H1 (cell line): ENCODE measurements at regions not wholly inside any gene's neighbourhood (a gene's known extent, or its start where the extent isn't known, plus 50 kb on each side); places are given as distances from the start of the nearest gene placed in this dataset.

Experiments
- CTCF ChIA-PET: fragments of 300-600 bp; sonication (Branson Sonifier 250); formaldehyde crosslinking; loops from one replicate; lab custom pipeline; 2021; ENCODE audit not compliant: partially characterized antibody; lab: Charles Lee
- POLR2A ChIA-PET: fragments of 300-600 bp; sonication (Branson Sonifier 250); formaldehyde crosslinking; loops from one replicate; lab custom pipeline; 2021; ENCODE audit warnings: inconsistent platforms; ENCODE audit not compliant: partially characterized antibody; lab: Charles Lee
- DNase-seq, 2 experiments: peaks; one replicate each; pipeline versions ENCODE4 v3.0.0 to v3.0.0-alpha.2; 2010 to 2022; ENCODE audit warnings: low spot score in 2 of 2, low read depth in 1 of 2, mixed read lengths in 1 of 2
- FAIRE-seq: peaks from 2 replicates; lab custom pipeline; 2011; peaks lifted over from hg19 to GRCh38; lab: Jason Lieb, UNC
- H2AFZ ChIP-seq: 2 replicates; pipeline ENCODE4 v1.8.1; 2012; ENCODE audit warnings: low read length, inconsistent platforms
- H2AK5ac ChIP-seq: 2 replicates; pipeline ENCODE4 v1.6.1; 2013; ENCODE audit warnings: low read depth, low read length
- H2BK120ac ChIP-seq: replicated peaks from 2 replicates; pipeline ENCODE3; 2013; ENCODE audit warnings: low read depth, low read length, inconsistent platforms
- H2BK12ac ChIP-seq: 2 replicates; pipeline ENCODE4 v1.6.1; 2013; ENCODE audit warnings: low read depth, low read length
- H2BK15ac ChIP-seq: 2 replicates; pipeline ENCODE4 v1.6.1; 2013; ENCODE audit warnings: low read length
- H2BK20ac ChIP-seq: 2 replicates; pipeline ENCODE4 v1.6.1; 2013; ENCODE audit warnings: low read length
- H2BK5ac ChIP-seq: 2 replicates; pipeline ENCODE4 v1.6.1; 2013; ENCODE audit warnings: low read depth, low read length
- H3K14ac ChIP-seq: 2 replicates; pipeline ENCODE4 v1.6.1; 2013; ENCODE audit warnings: inconsistent platforms; ENCODE audit not compliant: insufficient read length
- H3K18ac ChIP-seq: 2 replicates; pipeline ENCODE4 v1.6.1; 2013; ENCODE audit warnings: low read length; ENCODE audit errors: extremely low read depth
- H3K23ac ChIP-seq: 2 replicates; pipeline ENCODE4 v1.6.1; 2013; ENCODE audit warnings: inconsistent platforms; ENCODE audit not compliant: insufficient read length
- H3K23me2 ChIP-seq: 2 replicates; pipeline ENCODE4 v1.6.1; 2013; ENCODE audit warnings: low read depth, low read length
- H3K27ac ChIP-seq: 2 replicates; pipeline ENCODE4 v1.6.1; 2011; ENCODE audit warnings: low read depth, low read length, inconsistent platforms
- H3K27me3 ChIP-seq, 4 experiments: replicated peaks in 1 of 4; 1 replicate in 1 of 4; 2 replicates in 3 of 4; pipeline versions ENCODE4 v1.6.1 to v1.8.1; 2011 to 2013; ENCODE audit warnings: low read length in 3 of 4, mild to moderate bottlenecking in 3 of 4, inconsistent platforms in 2 of 4, mixed read lengths in 2 of 4, moderate library complexity in 1 of 4; ENCODE audit not compliant: control insufficient read depth in 3 of 4, insufficient read depth in 3 of 4; ENCODE audit errors: extremely low read depth in 1 of 4
- H3K36me3 ChIP-seq, 4 experiments: 2 replicates each; pipeline versions ENCODE4 v1.6.1 to v1.8.1; 2011 to 2013; ENCODE audit warnings: mild to moderate bottlenecking in 4 of 4, low read length in 3 of 4, moderate library complexity in 2 of 4, control low read depth in 1 of 4, inconsistent platforms in 1 of 4; ENCODE audit not compliant: insufficient read depth in 4 of 4, control insufficient read depth in 2 of 4
- H3K4ac ChIP-seq: replicated peaks from 2 replicates; pipeline ENCODE3; 2013; ENCODE audit warnings: low read length, low read depth, mixed read lengths, inconsistent platforms; ENCODE audit not compliant: insufficient read length
- H3K4me1 ChIP-seq, 4 experiments: replicated peaks in 1 of 4; 1 replicate in 1 of 4; 2 replicates in 3 of 4; pipeline versions ENCODE4 v1.6.1 to v1.8.1; 2011 to 2013; ENCODE audit warnings: low read length in 3 of 4, inconsistent platforms in 2 of 4, mixed read lengths in 1 of 4; ENCODE audit not compliant: insufficient read depth in 4 of 4, control insufficient read depth in 3 of 4
- H3K4me2 ChIP-seq, 2 experiments: 2 replicates each; pipeline versions ENCODE4 v1.6.1 to v1.8.1; 2011 to 2013; ENCODE audit warnings: low read depth in 2 of 2, low read length in 2 of 2, control low read depth in 1 of 2, inconsistent platforms in 1 of 2, mild to moderate bottlenecking in 1 of 2; ENCODE audit not compliant: insufficient read depth in 1 of 2
- H3K4me3 ChIP-seq, 4 experiments: fragments of 200-600, 300-600 bp in 1 of 4; sonication (generic), shearing (Covaris generic), sonication (Bioruptor Twin) in 1 of 4; 2 replicates each; pipeline versions ENCODE4 v1.5.1 to v1.8.1; 2011 to 2016; ENCODE audit warnings: low read length in 4 of 4, low read depth in 3 of 4, control low read depth in 2 of 4, inconsistent platforms in 2 of 4, mild to moderate bottlenecking in 2 of 4, mixed read lengths in 1 of 4, moderate library complexity in 1 of 4; ENCODE audit not compliant: insufficient read depth in 2 of 4; ENCODE audit errors: extremely low read depth in 1 of 4
- H3K56ac ChIP-seq: replicated peaks from 2 replicates; pipeline ENCODE3; 2013; ENCODE audit warnings: low read depth, mild to moderate bottlenecking, mixed read lengths, low read length, inconsistent platforms; ENCODE audit not compliant: insufficient read length
- H3K79me1 ChIP-seq: 2 replicates; pipeline ENCODE4 v1.6.1; 2013; ENCODE audit warnings: low read depth, low read length, control low read depth
- H3K79me2 ChIP-seq, 2 experiments: 2 replicates each; pipeline versions ENCODE4 v1.6.1 to v1.8.1; 2012 to 2013; ENCODE audit warnings: low read length in 2 of 2, mild to moderate bottlenecking in 2 of 2, inconsistent platforms in 1 of 2; ENCODE audit not compliant: insufficient read depth in 2 of 2, control insufficient read depth in 1 of 2
- H3K9ac ChIP-seq, 4 experiments: replicated peaks in 1 of 4; 1 replicate in 1 of 4; 2 replicates in 3 of 4; pipeline versions ENCODE4 v1.6.1 to v1.8.1; 2011 to 2013; ENCODE audit warnings: low read depth in 3 of 4, low read length in 3 of 4, control low read depth in 2 of 4, mild to moderate bottlenecking in 2 of 4, moderate library complexity in 2 of 4, inconsistent platforms in 1 of 4; ENCODE audit errors: extremely low read depth in 1 of 4
- H3K9me3 ChIP-seq, 2 experiments: 2 replicates each; pipeline versions ENCODE4 v1.6.1 to v1.8.1; 2012 to 2013; ENCODE audit warnings: mild to moderate bottlenecking in 2 of 2, moderate library complexity in 2 of 2, control low read depth in 1 of 2, inconsistent platforms in 1 of 2, low read depth in 1 of 2, low read length in 1 of 2, mixed read lengths in 1 of 2; ENCODE audit not compliant: insufficient read depth in 2 of 2
- H4K20me1 ChIP-seq, 2 experiments: replicated peaks in 1 of 2; 2 replicates each; pipeline versions ENCODE3 to v1.8.1; 2011 to 2013; ENCODE audit warnings: inconsistent platforms in 2 of 2, low read length in 2 of 2, mild to moderate bottlenecking in 1 of 2; ENCODE audit not compliant: insufficient read depth in 2 of 2, control insufficient read depth in 1 of 2
- H4K5ac ChIP-seq: 2 replicates; pipeline ENCODE4 v1.6.1; 2013; ENCODE audit warnings: low read length, low read depth, mixed read lengths, inconsistent platforms; ENCODE audit not compliant: insufficient read length
- H4K8ac ChIP-seq: 2 replicates; pipeline ENCODE4 v1.8.0; 2013; ENCODE audit warnings: mild to moderate bottlenecking, moderate library complexity, low read length, inconsistent platforms; ENCODE audit not compliant: insufficient read depth; ENCODE audit errors: extremely low read depth
- H4K91ac ChIP-seq: replicated peaks from 2 replicates; pipeline ENCODE3; 2013; ENCODE audit warnings: low read length, mixed read lengths, inconsistent platforms; ENCODE audit not compliant: insufficient read length
- CBX8 ChIP-seq: fragments of 300-800, 300-1000 bp; sonication (generic); IDR thresholded peaks from 2 replicates; pipeline ENCODE4 v1.7.1; 2016; ENCODE audit warnings: low read depth, low read length, borderline replicate concordance
- CTBP2 ChIP-seq: IDR thresholded peaks from 2 replicates; pipeline ENCODE4 v1.7.0; 2011; ENCODE audit warnings: borderline replicate concordance, mild to moderate bottlenecking, moderate library complexity, mixed read lengths, low read length; ENCODE audit not compliant: insufficient read depth, insufficient read length
- EGR1 ChIP-seq: IDR thresholded peaks from 2 replicates; pipeline ENCODE4 v1.6.1; 2011; ENCODE audit warnings: low read depth, low read length, borderline replicate concordance
- FOSL1 ChIP-seq: IDR thresholded peaks from 2 replicates; pipeline ENCODE4 v1.6.1; 2011; ENCODE audit warnings: mild to moderate bottlenecking, low read depth, low read length, moderate library complexity; ENCODE audit not compliant: insufficient read depth
- KDM4A ChIP-seq: IDR thresholded peaks from one replicate; pipeline ENCODE4 v1.7.1; 2012; ENCODE audit warnings: low read depth, mild to moderate bottlenecking, moderate library complexity, low read length, inconsistent platforms; ENCODE audit not compliant: severe bottlenecking
- RXRA ChIP-seq: IDR thresholded peaks from 2 replicates; pipeline ENCODE4 v1.6.1; 2011; ENCODE audit warnings: low read depth, mild to moderate bottlenecking, low read length, moderate library complexity; ENCODE audit not compliant: insufficient read depth
- SIN3A ChIP-seq, 2 experiments: IDR thresholded peaks in 1 of 2; conservative IDR thresholded peaks in 1 of 2; 2 replicates each; pipeline ENCODE4 v1.6.1; 2011 to 2012; ENCODE audit warnings: low read length in 2 of 2, improper control_type of control experiment in 1 of 2, low read depth in 1 of 2, mild to moderate bottlenecking in 1 of 2
- SIX5 ChIP-seq: IDR thresholded peaks from 2 replicates; pipeline ENCODE4 v1.6.1; 2011; ENCODE audit warnings: mild to moderate bottlenecking, low read depth, low read length
- SP1 ChIP-seq: IDR thresholded peaks from 2 replicates; pipeline ENCODE4 v1.6.1; 2011; ENCODE audit warnings: low read depth, low read length
- SUZ12 ChIP-seq: fragments of 200-600 bp; sonication (generic); IDR thresholded peaks from 2 replicates; pipeline ENCODE4 v1.6.1; 2012; ENCODE audit warnings: mild to moderate bottlenecking, inconsistent platforms, low read length, moderate library complexity, mixed read lengths
- TAF1 ChIP-seq: IDR thresholded peaks from 2 replicates; pipeline ENCODE4 v1.6.1; 2011; ENCODE audit warnings: mild to moderate bottlenecking, low read depth, low read length
- WGBS, 2 experiments: shearing (Covaris generic) in 1 of 2; methylation state at CpG; one replicate each; pipeline versions ENCODE4 v1.1.6 to v1.1.7; 2013 to 2015; ENCODE audit warnings: low lambda C conversion rate in 2 of 2, mixed read lengths in 2 of 2, inconsistent platforms in 1 of 2, low coverage in 1 of 2, missing lambda C conversion rate in 1 of 2; ENCODE audit not compliant: insufficient replicate concordance in 2 of 2, insufficient coverage in 1 of 2, insufficient read length in 1 of 2; ENCODE audit errors: extremely low coverage in 1 of 2, missing lambda C conversion rate in 1 of 2; 5-methylcytosine and 5-hydroxymethylcytosine counted together
- TF ChIP-seq, protein P1 (sequence below), 3 experiments: IDR thresholded peaks; 1 replicate in 2 of 3; 2 replicates in 1 of 3; pipeline versions ENCODE4 v1.5.1 to v1.6.1; 2011; ENCODE audit warnings: low read length in 3 of 3, mild to moderate bottlenecking in 3 of 3, inconsistent platforms in 2 of 3, low read depth in 1 of 3, moderate library complexity in 1 of 3; ENCODE audit not compliant: insufficient read depth in 1 of 3; ENCODE audit errors: control extremely low read depth in 1 of 3

DNA sequence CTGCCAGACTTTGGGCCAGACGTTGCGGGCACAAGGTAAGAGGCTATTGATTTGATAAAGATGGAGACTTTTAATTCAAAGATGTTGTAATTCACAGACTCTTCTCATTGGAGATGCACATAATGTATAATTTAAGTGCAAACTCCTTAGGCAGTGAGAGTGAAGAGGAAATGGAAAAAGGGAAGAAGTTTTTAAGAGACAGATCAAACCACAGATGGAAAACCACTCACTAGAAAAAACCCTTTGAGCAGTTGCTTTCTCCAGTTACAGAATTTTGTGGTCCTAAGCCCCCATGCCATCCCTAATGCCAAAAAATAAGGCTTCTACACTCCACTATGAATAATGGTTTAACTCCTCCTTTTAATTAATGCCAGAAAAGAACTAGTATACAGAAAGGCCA is 977.1 kb upstream of the PRKX start:
- H4K91ac ChIP-seq: no peak overlapping the region
- no peaks in the 10 kb centered on the region for H3K79me2 ChIP-seq
- no peak overlapping the region for H2BK15ac ChIP-seq
- WGBS, 2 experiments: 87% methylated on average over 2 of the region's 2 CpGs; no CpG with 5 or more reads in 1 of the 2 experiments
- H3K4me2 ChIP-seq: no peak overlapping the region
- no peaks in the 10 kb centered on the region for H3K4me1 ChIP-seq
- H2BK120ac ChIP-seq: no peak overlapping the region
- no peak overlapping the region for H3K9ac ChIP-seq
- H3K27ac ChIP-seq: no peak overlapping the region
- no peaks in the 10 kb centered on the region for H3K27me3 ChIP-seq
- H3K79me1 ChIP-seq: no peaks in the 10 kb centered on the region
- no peak overlapping the region for H2BK20ac ChIP-seq
- H3K4me3 ChIP-seq: no peak overlapping the region
- no peak for TF ChIP-seq FOSL1
- TF ChIP-seq CTBP2: no peak
- no peak for TF ChIP-seq KDM4A
- no peak for TF ChIP-seq RXRA
- TF ChIP-seq EGR1: no peak
- TF ChIP-seq CBX8: no peak
- TF ChIP-seq SP1: no peak
- TF ChIP-seq TAF1: no peak
- no peak for TF ChIP-seq SIX5
- TF ChIP-seq SUZ12: no peak
- no peak for TF ChIP-seq SIN3A (conservative IDR thresholded peaks at IDR 0.05 in 1 of 2, IDR thresholded peaks at IDR 0.05 in 1 of 2; ENCODE audit: low read depth in 1 of 2, low read length in 2 of 2)
- TF ChIP-seq, protein P1, sequence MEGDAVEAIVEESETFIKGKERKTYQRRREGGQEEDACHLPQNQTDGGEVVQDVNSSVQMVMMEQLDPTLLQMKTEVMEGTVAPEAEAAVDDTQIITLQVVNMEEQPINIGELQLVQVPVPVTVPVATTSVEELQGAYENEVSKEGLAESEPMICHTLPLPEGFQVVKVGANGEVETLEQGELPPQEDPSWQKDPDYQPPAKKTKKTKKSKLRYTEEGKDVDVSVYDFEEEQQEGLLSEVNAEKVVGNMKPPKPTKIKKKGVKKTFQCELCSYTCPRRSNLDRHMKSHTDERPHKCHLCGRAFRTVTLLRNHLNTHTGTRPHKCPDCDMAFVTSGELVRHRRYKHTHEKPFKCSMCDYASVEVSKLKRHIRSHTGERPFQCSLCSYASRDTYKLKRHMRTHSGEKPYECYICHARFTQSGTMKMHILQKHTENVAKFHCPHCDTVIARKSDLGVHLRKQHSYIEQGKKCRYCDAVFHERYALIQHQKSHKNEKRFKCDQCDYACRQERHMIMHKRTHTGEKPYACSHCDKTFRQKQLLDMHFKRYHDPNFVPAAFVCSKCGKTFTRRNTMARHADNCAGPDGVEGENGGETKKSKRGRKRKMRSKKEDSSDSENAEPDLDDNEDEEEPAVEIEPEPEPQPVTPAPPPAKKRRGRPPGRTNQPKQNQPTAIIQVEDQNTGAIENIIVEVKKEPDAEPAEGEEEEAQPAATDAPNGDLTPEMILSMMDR (IDR thresholded peaks at IDR 0.05; ENCODE audit: control extremely low read depth in 1 of 3, insufficient read depth in 1 of 3, low read depth in 1 of 3, low read length in 3 of 3): no peak
- DNase-seq: no peak
- H2AFZ ChIP-seq: no peak overlapping the region
- CTCF ChIA-PET: no interaction called here
- no peak overlapping the region for H3K23ac ChIP-seq
- H3K14ac ChIP-seq: no peak overlapping the region
- POLR2A ChIA-PET: no interaction called here
- no peaks in the 10 kb centered on the region for H3K23me2 ChIP-seq
- H4K8ac ChIP-seq: no peak overlapping the region
- no peaks in the 10 kb centered on the region; a peak in 1 of 4 replicates for H3K9me3 ChIP-seq
- no peak overlapping the region for H2AK5ac ChIP-seq
- FAIRE-seq: no peak
- no peaks in the 10 kb centered on the region for H4K20me1 ChIP-seq
- H3K36me3 ChIP-seq: no peaks in the 10 kb centered on the region
- H4K5ac ChIP-seq: no peak overlapping the region
- H2BK12ac ChIP-seq: no peak overlapping the region
- no peak overlapping the region for H3K56ac ChIP-seq
- no peak overlapping the region for H3K4ac ChIP-seq
- no peak overlapping the region for H3K18ac ChIP-seq
- no peak overlapping the region for H2BK5ac ChIP-seq
